Activated CD8-positive, alpha-beta T cell treated with anti-CD3 and anti-CD28 coated beads for 36 hours (primary cell): ENCODE measurements at regions not wholly inside any gene's neighbourhood (a gene's known extent, or its start where the extent isn't known, plus 50 kb on each side); places are given as distances from the start of the nearest gene placed in this dataset.

Experiments used
- ATAC-seq: fragments of 200-7000 bp; cut with Tn5 transposase; one replicate; pipeline ENCODE4 v1.10.0; 2021; ENCODE audit warnings: mild to moderate bottlenecking, moderate library complexity
- CTCF ChIA-PET: fragments of 350-600 bp; sonication (Branson Sonifier 250); formaldehyde crosslinking; loops from one replicate; lab custom pipeline; 2021; ENCODE audit warnings: antibody characterized with exemption; lab: Charles Lee
- POLR2A ChIA-PET: fragments of 350-600 bp; sonication (Branson Sonifier 250); formaldehyde crosslinking; loops from one replicate; lab custom pipeline; 2021; ENCODE audit warnings: antibody characterized with exemption; lab: Charles Lee
- DNase-seq: peaks from one replicate; pipeline ENCODE4 v3.0.0-alpha.2; 2020
- H3K27ac Mint-ChIP-seq: one replicate; pipeline ENCODE4 v1.8.0; 2021; ENCODE audit warnings: mild to moderate bottlenecking, mixed read lengths
- H3K27me3 Mint-ChIP-seq: one replicate; pipeline ENCODE4 v1.8.0; 2021; ENCODE audit warnings: mixed read lengths
- H3K36me3 Mint-ChIP-seq: one replicate; pipeline ENCODE4 v1.8.0; 2021; ENCODE audit warnings: low read depth, mixed read lengths
- H3K4me1 Mint-ChIP-seq: one replicate; pipeline ENCODE4 v1.8.0; 2021; ENCODE audit warnings: low read depth, mixed read lengths
- H3K4me3 Mint-ChIP-seq: one replicate; pipeline ENCODE4 v1.8.0; 2021; ENCODE audit warnings: mild to moderate bottlenecking, moderate library complexity, mixed read lengths
- H3K9me3 Mint-ChIP-seq: one replicate; pipeline ENCODE4 v1.8.0; 2021; ENCODE audit warnings: mixed read lengths
- CTCF ChIP-seq: fragments of 200-600 bp; IDR thresholded peaks from one replicate; pipeline ENCODE4 v1.8.0; 2022; ENCODE audit warnings: antibody characterized with exemption, mild to moderate bottlenecking
- intact Hi-C: fragments of 100-400 bp; cut with micrococcal nuclease; formaldehyde crosslinking; loops from one replicate; pipeline ENCODE4 v1.10.0; 2022

GRCh38 chr13:107043021-107043956, 475.4 kb upstream of the ARGLU1 start:
- H3K4me1 Mint-ChIP-seq = no peaks in the 10 kb centered on the region
- ATAC-seq = no peak
- ChIA-PET POLR2A (no interaction called here), CTCF (no interaction called here)
- intact Hi-C loops = no loop called here
- no peak overlapping the region for H3K27ac Mint-ChIP-seq
- H3K27me3 Mint-ChIP-seq = no peaks in the 10 kb centered on the region
- H3K4me3 Mint-ChIP-seq = no peak overlapping the region
- H3K36me3 Mint-ChIP-seq = no peaks in the 10 kb centered on the region
- DNase-seq = no peak
- H3K9me3 Mint-ChIP-seq = peaks cover 8% of the 10 kb centered on the region
- no peak for TF ChIP-seq CTCF

DNA sequence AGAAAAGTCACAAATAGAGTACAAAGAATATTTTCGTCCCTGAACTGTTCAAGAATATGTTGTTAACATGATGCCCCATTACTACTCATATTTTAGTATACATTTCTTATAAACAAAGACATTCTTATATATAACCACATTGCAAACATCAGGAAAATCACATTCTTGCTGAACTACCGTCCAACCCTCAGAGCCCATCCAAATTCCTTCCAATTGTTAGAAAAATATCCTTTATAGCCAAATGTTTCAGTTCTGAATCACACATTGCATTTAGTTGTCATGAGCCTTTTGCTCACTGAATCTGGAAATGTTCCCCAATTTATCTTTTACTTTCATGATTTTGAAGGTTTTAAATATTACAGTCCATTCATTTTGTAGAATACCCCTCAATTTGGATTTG, 467.8 kb upstream of the ARGLU1 start:
- ATAC-seq = no peak
- Mint-ChIP-seq H3K36me3 (no peaks in the 10 kb centered on the region), H3K27me3 (no peaks in the 10 kb centered on the region), H3K27ac (no peak overlapping the region), H3K4me1 (no peaks in the 10 kb centered on the region), H3K9me3 (no peaks in the 10 kb centered on the region), H3K4me3 (no peak overlapping the region)
- no peak for DNase-seq
- TF ChIP-seq CTCF = no peak
- intact Hi-C loops = no loop called here
- ChIA-PET POLR2A (no interaction called here), CTCF (no interaction called here)

GRCh38 chr13:107035186-107035585, 467.2 kb upstream of the ARGLU1 start:
- Mint-ChIP-seq H3K36me3 (no peaks in the 10 kb centered on the region), H3K9me3 (no peaks in the 10 kb centered on the region), H3K4me3 (no peak overlapping the region), H3K4me1 (no peaks in the 10 kb centered on the region), H3K27ac (no peak overlapping the region), H3K27me3 (no peaks in the 10 kb centered on the region)
- ChIA-PET CTCF (no interaction called here), POLR2A (no interaction called here)
- DNase-seq (no peak), ATAC-seq (no peak)
- no peak for TF ChIP-seq CTCF
- intact Hi-C loops = no loop called here

DNA sequence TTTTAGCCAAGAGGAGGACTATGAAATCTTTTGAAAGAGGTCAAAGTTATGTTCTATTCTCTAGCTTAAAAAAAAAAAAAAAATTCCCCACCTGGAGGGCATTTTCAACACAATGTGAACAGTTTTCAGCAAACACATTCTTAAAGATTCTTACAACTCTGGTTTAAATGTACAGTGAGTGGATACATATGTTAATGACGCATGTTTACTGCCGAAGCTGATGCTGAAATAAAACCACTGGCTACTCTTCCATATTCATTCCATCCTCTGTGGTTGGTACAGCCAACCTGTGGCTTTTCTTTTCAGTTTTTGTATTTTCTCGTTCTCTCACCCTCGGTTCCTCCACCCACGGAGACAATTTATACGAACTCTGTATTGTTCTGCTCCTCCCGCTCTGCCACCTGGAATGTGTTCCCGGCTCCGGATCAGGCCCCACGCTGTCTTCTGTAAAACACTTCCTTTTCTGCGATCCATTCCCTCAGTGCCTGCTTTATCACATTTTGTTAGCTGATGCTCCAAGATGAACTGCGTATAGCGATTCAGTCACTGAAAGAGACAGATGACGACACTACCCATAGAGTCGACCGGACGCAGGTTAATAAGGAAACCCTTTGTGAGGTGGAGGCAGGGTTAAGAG, 466.4 kb upstream of the ARGLU1 start:
- POLR2A ChIA-PET = no interaction called here
- H3K9me3 Mint-ChIP-seq = no peaks in the 10 kb centered on the region
- H3K27ac Mint-ChIP-seq = no peak overlapping the region
- no peaks in the 10 kb centered on the region for H3K27me3 Mint-ChIP-seq
- intact Hi-C loops = no loop called here
- TF ChIP-seq CTCF = no peak
- H3K4me1 Mint-ChIP-seq = no peaks in the 10 kb centered on the region
- CTCF ChIA-PET = no interaction called here
- H3K4me3 Mint-ChIP-seq = no peak overlapping the region
- H3K36me3 Mint-ChIP-seq = no peaks in the 10 kb centered on the region
- DNase-seq (no peak), ATAC-seq (no peak)

- no peak for TF ChIP-seq CTCF
- DNase-seq (no peak), ATAC-seq (no peak)
- Mint-ChIP-seq H3K27ac (no peak overlapping the region), H3K9me3 (no peaks in the 10 kb centered on the region), H3K4me3 (no peak overlapping the region), H3K4me1 (no peaks in the 10 kb centered on the region), H3K27me3 (no peaks in the 10 kb centered on the region), H3K36me3 (no peaks in the 10 kb centered on the region)
- POLR2A ChIA-PET = no interaction called here
- CTCF ChIA-PET = no interaction called here
- intact Hi-C loops = no loop called here
These were observed 463.8 kb upstream of the ARGLU1 start for GRCh38 chr13:107031716-107032115.
